ENCODE measurements at regions not wholly inside any gene's neighbourhood (a gene's known extent, or its start where the extent isn't known, plus 50 kb on each side); places are given as distances from the start of the nearest gene placed in this dataset.
"Not testable (repeated sequence)": the region's sequence is repeated elsewhere in the genome, so short reads cannot be mapped to it uniquely, and the experiment has no call there.

DNA sequence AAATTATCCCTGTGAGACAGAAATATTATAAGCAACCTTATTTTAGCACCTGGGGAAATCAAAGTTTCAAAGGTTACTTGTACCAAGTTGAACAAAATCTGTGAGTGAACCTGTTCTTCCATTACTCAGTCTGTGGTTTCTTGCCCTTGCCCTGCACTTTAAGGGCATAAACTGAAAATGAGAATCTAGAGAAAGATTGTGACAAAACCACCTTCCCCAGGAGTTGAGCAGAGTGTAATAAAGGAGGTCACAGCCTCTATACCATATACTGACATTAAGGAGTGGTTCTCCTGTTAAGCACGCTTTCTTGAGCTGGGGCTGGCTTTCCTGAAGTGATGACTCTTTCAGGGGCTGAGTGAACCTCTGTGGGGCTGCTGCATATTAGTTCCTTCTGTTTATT is 143.4 kb downstream of the PDCD6IP start:
- no peaks in the 10 kb centered on the region for H3K4me1 ChIP-seq (ENCODE audit: control extremely low read depth in 1 of 4, control insufficient read depth in 4 of 4, insufficient read depth in 4 of 4, low read length in 3 of 4)
- H3K4me3 ChIP-seq (ENCODE audit: control insufficient read depth in 1 of 7, extremely low read depth in 1 of 7, insufficient read depth in 4 of 7, low read depth in 2 of 7, low read length in 6 of 7), result no peak overlapping the region
- 90% methylated on average over 1 of the region's 1 CpG for WGBS (ENCODE audit: insufficient coverage)
- DNase-seq, result no peak
- ChIA-PET CTCF (no interaction called here), POLR2A (no interaction called here)
- no peak overlapping the region for H3K27ac ChIP-seq (ENCODE audit: insufficient read depth in 1 of 2, low read depth in 1 of 2, low read length in 2 of 2, poor library complexity in 1 of 2, severe bottlenecking in 2 of 2)
- no peaks in the 10 kb centered on the region for H3K9me3 ChIP-seq (ENCODE audit: control extremely low read depth in 1 of 5, control insufficient read depth in 4 of 5, insufficient read depth in 2 of 5, low read depth in 1 of 5, low read length in 4 of 5)
- no peaks in the 10 kb centered on the region for H3K27me3 ChIP-seq (replicated peaks in 2 of 5; ENCODE audit: control insufficient read depth in 4 of 5, insufficient read depth in 5 of 5, low read length in 4 of 5)
- H3K36me3 ChIP-seq (ENCODE audit: control insufficient read depth in 4 of 4, insufficient read depth in 4 of 4, low read length in 3 of 4), result no peaks in the 10 kb centered on the region

DNA sequence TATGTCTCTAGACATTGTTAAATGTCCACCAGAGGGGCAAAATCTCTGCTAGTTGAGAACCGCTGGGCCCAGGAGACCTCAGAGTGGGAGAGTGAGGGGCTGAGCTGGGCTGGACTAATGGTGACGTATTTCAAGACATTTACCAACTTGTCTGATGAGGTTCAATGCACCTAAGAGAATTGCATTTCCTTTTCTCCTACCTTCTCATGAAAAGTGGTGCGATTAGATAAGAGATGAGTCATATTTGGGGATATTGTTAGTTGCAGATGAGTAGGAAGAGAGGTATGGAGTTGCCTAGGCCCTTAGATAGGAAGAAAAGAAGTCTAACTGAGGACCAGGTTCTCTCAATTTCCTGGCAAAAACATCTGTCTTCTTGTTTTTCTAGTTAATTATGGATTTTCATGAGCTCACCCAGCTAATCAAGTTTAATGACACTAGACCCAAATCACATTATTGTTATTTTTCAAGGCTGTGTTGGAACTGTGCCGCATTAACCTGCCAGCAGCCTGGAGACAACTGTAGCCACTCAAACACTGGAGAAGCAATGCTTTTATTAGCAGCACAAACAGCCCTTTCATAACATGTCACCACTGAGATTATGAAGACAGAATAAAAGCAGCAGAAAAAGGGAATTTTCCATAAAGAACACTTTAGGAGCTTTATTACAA is 144.2 kb downstream of the PDCD6IP start:
- no peaks in the 10 kb centered on the region for H3K27me3 ChIP-seq (replicated peaks in 2 of 5; ENCODE audit: control insufficient read depth in 4 of 5, insufficient read depth in 5 of 5, low read length in 4 of 5)
- ChIA-PET CTCF (no interaction called here), POLR2A (no interaction called here)
- H3K4me1 ChIP-seq (ENCODE audit: control extremely low read depth in 1 of 4, control insufficient read depth in 4 of 4, insufficient read depth in 4 of 4, low read length in 3 of 4), result no peaks in the 10 kb centered on the region
- 100% methylated on average over 2 of the region's 4 CpGs for WGBS (ENCODE audit: insufficient coverage)
- H3K27ac ChIP-seq (ENCODE audit: insufficient read depth in 1 of 2, low read depth in 1 of 2, low read length in 2 of 2, poor library complexity in 1 of 2, severe bottlenecking in 2 of 2), result no peak overlapping the region
- no peaks in the 10 kb centered on the region for H3K9me3 ChIP-seq (ENCODE audit: control extremely low read depth in 1 of 5, control insufficient read depth in 4 of 5, insufficient read depth in 2 of 5, low read depth in 1 of 5, low read length in 4 of 5)
- no peaks in the 10 kb centered on the region for H3K36me3 ChIP-seq (ENCODE audit: control insufficient read depth in 4 of 4, insufficient read depth in 4 of 4, low read length in 3 of 4)
- no peak overlapping the region for H3K4me3 ChIP-seq (ENCODE audit: control insufficient read depth in 1 of 7, extremely low read depth in 1 of 7, insufficient read depth in 4 of 7, low read depth in 2 of 7, low read length in 6 of 7)
- no peak for DNase-seq

DNA sequence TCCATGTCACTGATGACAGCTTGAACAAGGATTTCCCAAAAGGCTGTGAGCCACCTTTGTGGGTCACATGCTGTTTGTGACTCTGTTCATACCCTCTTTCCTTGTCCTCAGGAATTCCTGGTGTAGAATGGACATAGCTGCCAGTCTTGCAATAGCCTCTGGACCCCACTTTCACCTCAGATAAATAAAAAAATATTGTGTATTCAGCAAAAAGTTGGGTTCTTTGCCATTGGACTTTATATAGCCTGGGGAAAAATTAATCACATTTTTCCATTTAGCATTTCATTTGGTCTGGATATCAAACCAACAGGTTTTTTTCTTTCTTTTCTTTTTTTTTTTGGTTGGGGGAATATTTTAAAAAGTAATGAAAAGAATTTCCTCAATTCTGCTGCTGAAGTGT is 144.8 kb downstream of the PDCD6IP start:
- CTCF ChIA-PET, result no interaction called here
- no peaks in the 10 kb centered on the region for H3K27me3 ChIP-seq (replicated peaks in 2 of 5; ENCODE audit: control insufficient read depth in 4 of 5, insufficient read depth in 5 of 5, low read length in 4 of 5)
- H3K27ac ChIP-seq (ENCODE audit: insufficient read depth in 1 of 2, low read depth in 1 of 2, low read length in 2 of 2, poor library complexity in 1 of 2, severe bottlenecking in 2 of 2), result no peak overlapping the region
- H3K36me3 ChIP-seq (ENCODE audit: control insufficient read depth in 4 of 4, insufficient read depth in 4 of 4, low read length in 3 of 4), result no peaks in the 10 kb centered on the region
- H3K4me1 ChIP-seq (ENCODE audit: control extremely low read depth in 1 of 4, control insufficient read depth in 4 of 4, insufficient read depth in 4 of 4, low read length in 3 of 4), result no peaks in the 10 kb centered on the region
- no peaks in the 10 kb centered on the region for H3K9me3 ChIP-seq (ENCODE audit: control extremely low read depth in 1 of 5, control insufficient read depth in 4 of 5, insufficient read depth in 2 of 5, low read depth in 1 of 5, low read length in 4 of 5)
- no peak for DNase-seq
- H3K4me3 ChIP-seq (ENCODE audit: control insufficient read depth in 1 of 7, extremely low read depth in 1 of 7, insufficient read depth in 4 of 7, low read depth in 2 of 7, low read length in 6 of 7), result no peak overlapping the region
- POLR2A ChIA-PET, result no interaction called here

DNA sequence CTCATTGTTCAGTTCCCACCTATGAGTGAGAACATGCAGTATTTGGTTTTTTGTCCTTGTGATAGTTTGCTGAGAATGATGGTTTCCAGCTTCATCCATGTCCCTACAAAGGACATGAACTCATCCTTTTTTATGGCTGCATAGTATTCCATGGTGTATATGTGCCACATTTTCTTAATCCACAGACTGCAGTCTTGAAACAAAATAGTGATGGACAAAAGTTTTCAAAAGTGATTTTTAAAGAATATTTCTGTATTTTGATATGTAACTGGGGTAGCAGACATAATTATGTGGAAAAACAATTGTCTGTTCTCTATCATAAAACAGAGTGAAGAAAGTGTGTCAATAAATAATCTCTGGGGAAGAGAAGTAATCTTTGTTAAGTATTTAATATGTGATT is 148.2 kb downstream of the PDCD6IP start:
- POLR2A ChIA-PET; H3K4me1 ChIP-seq (ENCODE audit: control extremely low read depth in 1 of 4, control insufficient read depth in 4 of 4, insufficient read depth in 4 of 4, low read length in 3 of 4); CTCF ChIA-PET; H3K36me3 ChIP-seq (ENCODE audit: control insufficient read depth in 4 of 4, insufficient read depth in 4 of 4, low read length in 3 of 4); H3K9me3 ChIP-seq (ENCODE audit: control extremely low read depth in 1 of 5, control insufficient read depth in 4 of 5, insufficient read depth in 2 of 5, low read depth in 1 of 5, low read length in 4 of 5); H3K27ac ChIP-seq (ENCODE audit: insufficient read depth in 1 of 2, low read depth in 1 of 2, low read length in 2 of 2, poor library complexity in 1 of 2, severe bottlenecking in 2 of 2); DNase-seq; H3K27me3 ChIP-seq (replicated peaks in 2 of 5; ENCODE audit: control insufficient read depth in 4 of 5, insufficient read depth in 5 of 5, low read length in 4 of 5); H3K4me3 ChIP-seq (ENCODE audit: control insufficient read depth in 1 of 7, extremely low read depth in 1 of 7, insufficient read depth in 4 of 7, low read depth in 2 of 7, low read length in 6 of 7): not testable (repeated sequence)

DNA sequence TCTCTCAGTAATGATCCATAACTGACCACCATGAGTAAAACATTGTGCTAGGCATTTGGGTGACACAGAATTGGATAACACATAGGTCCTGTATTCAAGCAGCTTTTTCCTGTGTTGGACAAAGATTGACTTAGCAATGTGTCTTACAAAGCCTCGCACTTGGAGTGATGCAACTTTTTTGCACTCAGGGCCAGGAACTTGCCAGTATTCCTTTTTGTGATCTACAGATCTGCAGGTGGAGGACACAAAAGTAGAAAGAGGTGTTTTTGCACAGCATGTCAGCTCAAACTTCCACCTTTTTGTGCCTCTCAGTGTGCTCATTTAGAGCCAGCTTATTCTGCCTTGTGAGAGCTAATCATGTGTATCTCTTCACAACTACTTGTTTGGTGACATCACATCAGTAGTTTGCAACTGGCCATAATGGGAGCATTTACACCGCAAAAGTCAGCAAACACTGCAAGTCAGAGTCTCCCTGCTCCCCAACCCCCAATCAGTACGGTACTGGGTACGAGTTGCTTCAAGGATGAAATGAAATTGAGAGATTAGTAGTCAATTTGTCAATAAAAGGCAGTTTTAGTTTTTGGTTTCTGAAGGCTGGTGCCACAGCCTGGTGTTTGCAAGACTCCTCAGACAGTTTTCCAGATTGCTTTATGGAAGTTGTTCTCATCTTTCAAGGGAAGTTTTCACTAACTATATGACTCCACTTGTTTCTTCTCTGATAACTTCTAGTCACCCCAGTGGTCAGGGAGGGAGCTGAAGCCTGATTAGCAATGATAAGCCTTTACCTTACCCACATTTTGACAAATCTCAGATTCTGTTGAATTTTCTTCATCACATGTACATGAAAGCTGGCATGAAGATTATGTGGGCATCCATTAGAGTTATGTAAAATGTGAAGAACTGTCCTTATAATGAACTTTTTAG is 149.1 kb downstream of the PDCD6IP start:
- H3K36me3 ChIP-seq (ENCODE audit: control insufficient read depth in 4 of 4, insufficient read depth in 4 of 4, low read length in 3 of 4), result no peaks in the 10 kb centered on the region
- ChIA-PET POLR2A (no interaction called here), CTCF (no interaction called here)
- no peaks in the 10 kb centered on the region for H3K27me3 ChIP-seq (replicated peaks in 2 of 5; ENCODE audit: control insufficient read depth in 4 of 5, insufficient read depth in 5 of 5, low read length in 4 of 5)
- DNase-seq, result no peak
- H3K9me3 ChIP-seq (ENCODE audit: control extremely low read depth in 1 of 5, control insufficient read depth in 4 of 5, insufficient read depth in 2 of 5, low read depth in 1 of 5, low read length in 4 of 5), result no peaks in the 10 kb centered on the region
- H3K4me1 ChIP-seq (ENCODE audit: control extremely low read depth in 1 of 4, control insufficient read depth in 4 of 4, insufficient read depth in 4 of 4, low read length in 3 of 4), result no peaks in the 10 kb centered on the region
- 95% methylated on average over 4 of the region's 4 CpGs for WGBS (ENCODE audit: insufficient coverage)
- H3K27ac ChIP-seq (ENCODE audit: insufficient read depth in 1 of 2, low read depth in 1 of 2, low read length in 2 of 2, poor library complexity in 1 of 2, severe bottlenecking in 2 of 2), result no peak overlapping the region
- H3K4me3 ChIP-seq (ENCODE audit: control insufficient read depth in 1 of 7, extremely low read depth in 1 of 7, insufficient read depth in 4 of 7, low read depth in 2 of 7, low read length in 6 of 7), result no peak overlapping the region

DNA sequence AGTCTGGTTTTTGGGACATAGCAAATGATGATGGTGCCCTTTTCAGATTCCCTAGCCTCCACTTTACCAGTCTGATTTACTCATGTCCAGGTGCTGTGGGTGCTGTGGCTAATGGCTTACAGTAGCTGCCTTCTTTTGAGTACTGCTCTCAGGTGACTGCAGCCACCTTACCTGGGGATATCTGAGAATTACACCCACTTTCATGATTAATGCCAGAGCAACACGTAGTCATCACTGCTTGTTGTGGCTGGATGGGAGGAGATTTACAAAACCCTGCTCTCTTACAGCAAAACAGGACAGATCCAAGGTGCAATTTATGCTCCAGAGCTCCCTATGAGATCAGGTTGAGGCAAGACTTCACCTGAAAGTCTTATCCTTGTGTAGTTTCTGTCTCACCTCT is 150.6 kb downstream of the PDCD6IP start:
- H3K36me3 ChIP-seq (ENCODE audit: control insufficient read depth in 4 of 4, insufficient read depth in 4 of 4, low read length in 3 of 4), result no peaks in the 10 kb centered on the region
- no peak for DNase-seq
- no peaks in the 10 kb centered on the region for H3K27me3 ChIP-seq (replicated peaks in 2 of 5; ENCODE audit: control insufficient read depth in 4 of 5, insufficient read depth in 5 of 5, low read length in 4 of 5)
- no peak overlapping the region for H3K4me3 ChIP-seq (ENCODE audit: control insufficient read depth in 1 of 7, extremely low read depth in 1 of 7, insufficient read depth in 4 of 7, low read depth in 2 of 7, low read length in 6 of 7)
- H3K27ac ChIP-seq (ENCODE audit: insufficient read depth in 1 of 2, low read depth in 1 of 2, low read length in 2 of 2, poor library complexity in 1 of 2, severe bottlenecking in 2 of 2), result no peak overlapping the region
- H3K9me3 ChIP-seq (ENCODE audit: control extremely low read depth in 1 of 5, control insufficient read depth in 4 of 5, insufficient read depth in 2 of 5, low read depth in 1 of 5, low read length in 4 of 5), result no peaks in the 10 kb centered on the region
- no peaks in the 10 kb centered on the region for H3K4me1 ChIP-seq (ENCODE audit: control extremely low read depth in 1 of 4, control insufficient read depth in 4 of 4, insufficient read depth in 4 of 4, low read length in 3 of 4)
- POLR2A ChIA-PET, result no interaction called here
- CTCF ChIA-PET, result interaction anchor here (1.0 kb wide), 1 partner anchor 66 kb away, joined by 3 read pairs; no protein-coding TSS in a partner anchor
- WGBS (ENCODE audit: insufficient coverage), result 100% methylated on average over 1 of the region's 1 CpG

DNA sequence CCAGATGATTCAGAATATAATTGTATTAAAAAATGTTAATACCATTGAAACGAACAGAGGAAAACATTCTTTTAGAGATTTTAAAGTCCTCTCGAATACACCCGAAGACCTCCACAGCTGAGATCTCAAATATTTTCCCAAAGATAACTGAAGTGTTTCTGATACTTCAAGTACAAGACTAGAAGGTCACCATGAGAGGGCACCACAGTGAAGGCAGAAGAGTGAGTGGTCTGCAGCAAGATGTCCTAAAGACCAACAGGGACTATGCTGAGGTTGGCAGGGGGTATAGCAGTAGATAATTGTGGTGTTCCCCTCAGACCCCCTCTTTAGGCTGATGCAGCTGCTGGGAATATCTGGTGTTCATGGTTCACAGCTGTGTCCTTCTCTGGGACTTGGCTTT is 156.5 kb downstream of the PDCD6IP start:
- Histone ChIP-seq H3K4me1 (ENCODE audit: control extremely low read depth in 1 of 4, control insufficient read depth in 4 of 4, insufficient read depth in 4 of 4, low read length in 3 of 4) (no peaks in the 10 kb centered on the region), H3K27me3 (replicated peaks in 2 of 5; ENCODE audit: control insufficient read depth in 4 of 5, insufficient read depth in 5 of 5, low read length in 4 of 5) (no peaks in the 10 kb centered on the region), H3K9me3 (ENCODE audit: control extremely low read depth in 1 of 5, control insufficient read depth in 4 of 5, insufficient read depth in 2 of 5, low read depth in 1 of 5, low read length in 4 of 5) (no peaks in the 10 kb centered on the region), H3K4me3 (ENCODE audit: control insufficient read depth in 1 of 7, extremely low read depth in 1 of 7, insufficient read depth in 4 of 7, low read depth in 2 of 7, low read length in 6 of 7) (no peak overlapping the region), H3K36me3 (ENCODE audit: control insufficient read depth in 4 of 4, insufficient read depth in 4 of 4, low read length in 3 of 4) (no peaks in the 10 kb centered on the region), H3K27ac (ENCODE audit: insufficient read depth in 1 of 2, low read depth in 1 of 2, low read length in 2 of 2, poor library complexity in 1 of 2, severe bottlenecking in 2 of 2) (no peak overlapping the region)
- WGBS (ENCODE audit: insufficient coverage), result no CpG with 5 or more reads among the region's 3 CpGs
- ChIA-PET POLR2A (no interaction called here), CTCF (no interaction called here)
- peak; percentile 25 to 66 (median 50) for DNase-seq
